Esophagus (tissue), 2 donors: ENCODE measurements at regions not wholly inside any gene's neighbourhood (a gene's known extent, or its start where the extent isn't known, plus 50 kb on each side); places are given as distances from the start of the nearest gene placed in this dataset.
"Not testable (repeated sequence)": the region's sequence is repeated elsewhere in the genome, so short reads cannot be mapped to it uniquely, and the experiment has no call there.

ENCODE experiments used
- H3K27ac ChIP-seq, 2 donors: one replicate each; pipeline ENCODE4 v1.5.1; 2013; ENCODE audit warnings: low read depth in 2 of 2, mild to moderate bottlenecking in 2 of 2, inconsistent platforms in 1 of 2, low read length in 1 of 2, moderate library complexity in 1 of 2
- H3K27me3 ChIP-seq, 2 donors: one replicate each; pipeline ENCODE4 v1.6.1; 2013; ENCODE audit warnings: low read length in 2 of 2, control low read depth in 1 of 2, mild to moderate bottlenecking in 1 of 2; ENCODE audit not compliant: insufficient read depth in 2 of 2, control insufficient read depth in 1 of 2
- H3K36me3 ChIP-seq, 2 donors: one replicate each; pipeline ENCODE4 v1.6.1; 2013; ENCODE audit warnings: low read length in 1 of 2; ENCODE audit not compliant: control insufficient read depth in 2 of 2, insufficient read depth in 2 of 2
- H3K4me1 ChIP-seq, 2 donors: one replicate each; pipeline ENCODE4 v1.6.1; 2013; ENCODE audit warnings: low read length in 1 of 2; ENCODE audit not compliant: control insufficient read depth in 2 of 2, insufficient read depth in 2 of 2
- H3K4me3 ChIP-seq, 2 donors: one replicate each; pipeline ENCODE4 v1.5.1; 2013; ENCODE audit warnings: low read length in 2 of 2, mild to moderate bottlenecking in 2 of 2, low read depth in 1 of 2, moderate library complexity in 1 of 2
- H3K9me3 ChIP-seq, 2 donors: one replicate each; pipeline ENCODE4 v1.6.1; 2013; ENCODE audit warnings: mild to moderate bottlenecking in 2 of 2, low read depth in 1 of 2, low read length in 1 of 2, moderate library complexity in 1 of 2; ENCODE audit not compliant: control insufficient read depth in 2 of 2, insufficient read depth in 1 of 2
- whole genome bisulfite sequencing, 2 donors: extraction: QIAGEN DNeasy Blood & Tissue Kit; methylation state at CpG; one replicate each; pipeline ENCODE4 v1.1.7; 2013; 5-methylcytosine and 5-hydroxymethylcytosine counted together
- donor health status: healthy with polysubstance abuse.
- donor health status: Bipolar disorder and iron deficiency.

DNA sequence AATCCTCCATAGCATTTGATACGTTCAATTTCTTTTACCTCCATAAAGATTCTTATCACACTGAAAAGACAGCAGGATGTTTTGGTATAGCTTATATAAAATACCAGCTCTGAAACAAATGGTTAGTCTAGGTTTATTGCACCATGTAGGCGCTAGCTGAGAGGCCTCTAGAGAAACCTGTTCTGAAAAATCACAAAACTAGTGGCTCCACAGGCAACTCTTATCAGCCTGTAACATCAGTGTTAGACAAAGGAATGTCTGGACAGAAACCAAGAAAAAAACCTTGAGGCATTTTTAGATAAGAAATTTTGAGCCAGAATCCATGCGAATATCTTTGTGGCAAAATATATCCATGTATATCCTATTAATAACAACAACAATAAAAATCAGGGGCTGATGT lies 440.4 kb upstream of the MAP2 start:
- no peaks in the 10 kb centered on the region for H3K9me3 ChIP-seq
- H3K4me3 ChIP-seq: no peak overlapping the region
- no peaks in the 10 kb centered on the region for H3K4me1 ChIP-seq
- no peaks in the 10 kb centered on the region for H3K36me3 ChIP-seq
- H3K27me3 ChIP-seq: no peaks in the 10 kb centered on the region
- no peak overlapping the region for H3K27ac ChIP-seq
- WGBS, 2 donors: 82 to 86% methylated on average over 3 of the region's 3 CpGs

DNA sequence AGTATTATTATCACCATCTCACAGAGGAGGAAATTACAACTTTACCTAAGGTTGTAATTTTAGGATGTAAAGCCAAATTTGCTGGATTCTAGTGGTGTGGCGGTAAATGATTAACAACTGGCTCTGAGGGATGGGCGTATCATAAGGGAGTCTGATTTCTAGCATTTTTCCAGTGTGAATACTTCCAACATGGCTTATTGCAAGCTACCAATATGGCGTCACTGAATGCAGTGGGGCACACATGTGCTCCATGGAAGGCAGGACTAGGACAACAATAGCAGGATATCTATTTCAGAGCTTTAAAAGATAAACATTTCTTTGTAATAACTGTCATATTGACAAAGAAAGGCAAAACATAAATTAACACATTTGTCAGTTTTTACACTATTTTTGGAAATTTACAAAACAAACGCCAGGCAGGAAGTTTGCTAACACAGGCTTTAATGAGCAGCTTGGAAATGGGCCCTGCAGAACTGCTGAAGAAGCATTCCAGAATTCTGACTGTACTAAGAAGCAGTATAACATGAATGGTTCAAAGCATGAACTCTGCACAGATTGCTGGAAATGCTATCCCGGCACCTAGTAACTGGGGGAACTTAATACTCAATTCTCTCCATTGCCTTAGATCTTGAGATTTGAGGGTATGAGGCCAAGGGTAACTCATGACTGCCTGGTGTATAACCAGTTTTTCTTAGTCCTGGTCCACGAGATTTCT lies 439.3 kb upstream of the MAP2 start:
- H3K27ac ChIP-seq: no peak overlapping the region
- WGBS, 2 donors: 60 to 62% methylated on average over 6 of the region's 6 CpGs
- no peaks in the 10 kb centered on the region for H3K36me3 ChIP-seq
- no peaks in the 10 kb centered on the region for H3K27me3 ChIP-seq
- H3K9me3 ChIP-seq: no peaks in the 10 kb centered on the region
- no peak overlapping the region for H3K4me3 ChIP-seq
- H3K4me1 ChIP-seq: no peaks in the 10 kb centered on the region

DNA sequence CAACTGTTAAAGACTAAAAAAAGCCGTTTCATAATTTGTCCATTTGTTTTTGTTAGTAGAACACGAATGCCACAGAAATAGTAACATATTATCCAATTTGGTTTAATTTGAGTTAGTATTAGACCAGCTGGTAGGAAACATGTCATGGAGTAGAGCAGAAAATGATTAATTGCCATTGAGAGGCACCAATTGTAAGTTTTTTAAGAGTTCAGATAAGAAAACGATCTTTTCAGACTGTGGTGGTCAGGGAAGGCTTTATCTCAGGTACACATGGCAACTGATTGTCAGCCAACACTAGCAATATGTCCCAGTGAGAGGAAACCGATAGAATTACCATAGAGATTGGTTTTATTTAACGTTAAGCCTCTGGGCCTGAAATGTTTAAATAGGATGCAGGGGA lies 438.2 kb upstream of the MAP2 start:
- Histone ChIP-seq H3K9me3 (no peaks in the 10 kb centered on the region), H3K27me3 (no peaks in the 10 kb centered on the region), H3K27ac (no peak overlapping the region), H3K36me3 (no peaks in the 10 kb centered on the region), H3K4me3 (no peak overlapping the region), H3K4me1 (no peaks in the 10 kb centered on the region)
- 29 to 37% methylated on average over 5 of the region's 5 CpGs for WGBS, 2 donors

DNA sequence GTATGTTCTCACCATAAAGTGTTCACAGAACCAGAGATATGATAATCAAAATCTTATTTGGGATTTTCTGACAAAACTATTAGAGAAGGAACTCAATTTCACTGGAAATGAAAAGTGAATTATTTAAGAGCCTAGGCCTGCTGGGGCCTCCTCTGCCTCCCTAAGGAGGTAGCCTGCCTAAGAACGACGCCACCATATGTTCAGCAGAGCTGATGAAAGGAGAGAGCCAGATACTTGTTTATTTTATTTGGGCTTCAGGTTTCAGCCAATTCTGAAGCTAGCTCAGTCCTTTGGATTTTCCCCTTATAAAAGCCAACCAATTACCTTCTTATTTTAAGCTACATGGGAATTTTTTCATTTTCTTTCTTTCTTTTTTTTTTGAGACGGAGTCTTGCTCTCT lies 433.1 kb upstream of the MAP2 start:
- H3K9me3 ChIP-seq: no peaks in the 10 kb centered on the region
- no peak overlapping the region for H3K4me3 ChIP-seq
- WGBS, 2 donors: 74 to 80% methylated on average over 3 of the region's 3 CpGs
- no peaks in the 10 kb centered on the region for H3K36me3 ChIP-seq
- no peaks in the 10 kb centered on the region for H3K4me1 ChIP-seq
- no peaks in the 10 kb centered on the region for H3K27me3 ChIP-seq
- no peak overlapping the region for H3K27ac ChIP-seq

DNA sequence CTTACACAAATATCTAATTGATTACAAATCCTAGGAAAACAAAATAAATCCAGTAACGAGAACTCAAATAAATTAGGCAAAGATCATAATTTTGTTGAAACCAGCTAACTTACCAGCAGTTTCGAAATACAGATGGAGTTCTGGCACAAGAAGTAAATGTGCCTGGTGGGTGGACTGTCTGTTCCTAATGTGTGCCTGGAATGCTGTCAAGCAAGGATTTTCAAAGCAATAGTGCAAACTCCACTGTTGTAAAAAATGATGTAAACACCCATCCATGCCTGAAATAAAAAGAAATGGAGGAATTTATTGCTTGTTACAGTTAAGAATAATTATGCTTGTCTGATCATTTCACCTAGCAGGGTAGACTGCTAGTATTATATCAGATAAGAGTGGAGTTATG lies 423.9 kb upstream of the MAP2 start:
- Histone ChIP-seq H3K27me3 (no peaks in the 10 kb centered on the region), H3K9me3 (peaks cover 0 to 3% of the 10 kb centered on the region in 2 donors), H3K4me1 (no peaks in the 10 kb centered on the region), H3K4me3 (no peak overlapping the region), H3K27ac (no peak overlapping the region), H3K36me3 (no peaks in the 10 kb centered on the region)
- WGBS, 2 donors: 32 to 39% methylated on average over 2 of the region's 2 CpGs

DNA sequence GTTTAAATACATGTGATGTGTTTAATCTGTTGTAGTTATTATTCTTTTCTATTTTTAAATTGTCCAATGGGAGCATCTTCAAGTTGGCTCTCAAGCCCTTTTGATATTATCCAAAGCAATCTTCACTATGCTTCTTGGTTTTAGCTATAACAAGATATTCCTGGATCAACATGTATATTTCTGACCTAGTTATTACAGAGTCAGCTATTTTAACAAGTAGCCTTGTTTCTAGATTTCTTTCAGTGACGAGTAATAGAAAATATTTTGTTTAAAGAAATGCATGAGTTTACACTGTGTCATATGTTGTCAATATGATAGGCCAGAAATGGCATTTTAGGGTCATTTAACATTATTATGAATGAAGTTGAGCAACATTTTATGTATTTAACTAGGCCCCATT lies 421.8 kb upstream of the MAP2 start:
- Histone ChIP-seq H3K27me3 (no peaks in the 10 kb centered on the region), H3K4me3 (no peak overlapping the region), H3K9me3 (peaks cover 0 to 3% of the 10 kb centered on the region in 2 donors), H3K36me3 (no peaks in the 10 kb centered on the region), H3K4me1 (no peaks in the 10 kb centered on the region), H3K27ac (no peak overlapping the region)
- WGBS, 2 donors: 75 to 84% methylated on average over 1 of the region's 1 CpG

DNA sequence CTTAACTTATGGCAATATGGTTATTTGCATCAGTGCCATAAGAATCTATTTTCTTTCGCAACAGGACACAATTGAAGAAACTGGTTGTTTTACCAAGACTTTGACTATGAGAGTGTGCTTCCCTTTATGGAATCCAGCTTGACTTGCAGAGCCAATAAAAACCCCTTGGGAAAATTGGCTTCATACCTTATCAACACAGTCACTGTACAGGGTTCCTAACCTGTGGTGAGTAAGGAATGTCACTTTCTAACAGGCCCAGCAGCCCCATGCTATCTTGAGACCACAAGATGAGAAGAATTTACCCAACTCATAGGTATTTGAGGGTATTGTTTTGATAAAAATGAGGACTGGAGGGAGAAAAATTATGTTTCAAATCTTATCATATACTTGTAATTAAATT lies 418.5 kb upstream of the MAP2 start:
- Histone ChIP-seq H3K36me3 (no peaks in the 10 kb centered on the region), H3K9me3 (no peaks in the 10 kb centered on the region), H3K27ac (no peak overlapping the region), H3K4me1 (no peaks in the 10 kb centered on the region), H3K27me3 (no peaks in the 10 kb centered on the region), H3K4me3 (no peak overlapping the region)
- 82 to 86% methylated on average over 1 of the region's 1 CpG for WGBS, 2 donors

DNA sequence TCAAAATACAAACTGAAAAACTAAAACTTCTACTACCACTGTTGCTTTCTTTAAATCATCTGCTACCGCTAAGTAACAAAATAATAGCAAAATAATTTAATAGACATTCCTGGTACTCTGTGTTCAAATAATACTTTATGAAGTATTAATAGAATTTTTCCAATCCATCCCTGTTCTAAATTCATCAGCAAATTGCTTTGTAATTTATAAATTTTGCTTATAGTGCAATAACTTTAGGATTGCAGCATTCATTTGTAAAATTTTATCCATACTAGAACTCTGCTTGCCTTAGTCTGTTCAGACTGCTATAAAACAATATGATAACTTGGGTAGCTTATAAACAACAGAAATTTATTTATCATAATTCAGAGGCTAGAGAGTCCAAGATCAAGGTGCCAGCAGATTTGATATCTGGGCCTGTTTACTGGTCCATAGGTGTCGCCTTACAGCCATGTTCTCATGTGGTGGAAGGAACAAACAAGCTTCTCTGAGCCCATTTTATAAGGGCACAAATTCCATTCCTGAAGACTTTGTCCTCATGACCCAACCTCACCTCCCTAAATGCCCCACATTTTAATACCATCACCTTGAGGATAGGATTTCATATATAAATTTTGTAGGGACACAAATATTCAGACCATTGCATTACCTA lies 415.1 kb upstream of the MAP2 start:
- no peaks in the 10 kb centered on the region for H3K9me3 ChIP-seq
- WGBS, 2 donors: 91 to 96% methylated on average over 2 of the region's 2 CpGs
- H3K4me1 ChIP-seq: no peaks in the 10 kb centered on the region
- no peak overlapping the region for H3K27ac ChIP-seq
- no peaks in the 10 kb centered on the region for H3K27me3 ChIP-seq
- no peaks in the 10 kb centered on the region for H3K36me3 ChIP-seq
- H3K4me3 ChIP-seq: no peak overlapping the region

DNA sequence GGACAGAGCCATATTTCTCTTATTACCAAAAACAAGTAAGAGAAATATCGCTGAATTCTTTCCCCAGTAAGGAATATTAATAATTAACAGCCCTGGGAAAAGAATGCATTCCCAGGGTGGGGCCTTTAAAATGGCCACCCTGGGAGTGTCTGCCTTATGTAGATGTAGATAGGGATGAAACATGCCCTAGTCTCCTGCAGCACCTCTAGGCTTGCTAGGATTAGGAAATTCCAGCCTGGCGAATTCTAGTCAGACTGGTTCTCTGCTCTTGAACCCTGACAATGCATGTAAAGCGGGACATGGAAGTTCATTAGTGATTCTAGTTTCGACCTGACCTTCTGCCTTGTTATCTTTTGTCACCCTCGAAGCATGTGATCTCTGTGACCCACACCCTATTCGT lies 405.2 kb upstream of the MAP2 start:
- 77 to 79% methylated on average over 6 of the region's 6 CpGs for WGBS, 2 donors
- not testable (repeated sequence) for H3K27me3 ChIP-seq, H3K27ac ChIP-seq, H3K36me3 ChIP-seq, H3K9me3 ChIP-seq, H3K4me1 ChIP-seq, H3K4me3 ChIP-seq

DNA sequence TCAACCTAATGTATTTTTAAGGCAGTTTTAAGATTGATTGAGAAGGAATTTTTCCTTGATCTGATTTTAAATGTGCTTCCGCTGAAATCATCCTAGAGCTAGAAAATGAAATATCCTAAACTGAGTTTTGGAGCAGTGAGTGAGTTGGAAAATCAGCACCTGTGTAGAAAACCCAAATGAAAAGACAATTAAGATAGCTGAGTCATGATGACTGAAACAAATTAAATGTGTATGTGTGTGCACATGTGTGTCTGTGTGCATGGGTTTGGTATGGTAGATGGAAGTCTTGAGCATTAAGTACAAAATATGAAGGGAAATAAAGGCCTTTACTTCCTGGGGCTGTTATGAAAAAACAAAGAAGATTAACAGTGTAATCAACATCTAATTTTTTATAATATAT lies 394.6 kb upstream of the MAP2 start:
- 96% methylated on average over 1 of the region's 1 CpG for WGBS, 2 donors
- Histone ChIP-seq H3K9me3 (no peaks in the 10 kb centered on the region), H3K36me3 (no peaks in the 10 kb centered on the region), H3K4me1 (no peaks in the 10 kb centered on the region), H3K27ac (no peak overlapping the region), H3K4me3 (no peak overlapping the region), H3K27me3 (no peaks in the 10 kb centered on the region)
